Liver (tissue), 8 donors: ENCODE measurements at regions not wholly inside any gene's neighbourhood (a gene's known extent, or its start where the extent isn't known, plus 50 kb on each side); places are given as distances from the start of the nearest gene placed in this dataset.

Experiments used
- DNase-seq: peaks from one replicate; pipeline ENCODE4 v3.0.0-alpha.2; 2017; ENCODE audit warnings: low spot score
- H3K27ac ChIP-seq, 2 donors: one replicate each; pipeline ENCODE4 v1.7.0; 2013; ENCODE audit warnings: inconsistent platforms in 2 of 2, low read length in 2 of 2, control low read depth in 1 of 2, low read depth in 1 of 2, mild to moderate bottlenecking in 1 of 2
- H3K27me3 ChIP-seq, 4 donors: one replicate each; pipeline versions ENCODE4 v1.6.1 to v1.7.0; 2013; ENCODE audit warnings: low read length in 3 of 4, inconsistent platforms in 1 of 4, mild to moderate bottlenecking in 1 of 4, moderate library complexity in 1 of 4; ENCODE audit not compliant: control insufficient read depth in 4 of 4, insufficient read depth in 4 of 4
- H3K36me3 ChIP-seq, 4 donors: one replicate each; pipeline versions ENCODE4 v1.6.1 to v1.7.0; 2013; ENCODE audit warnings: low read length in 3 of 4, mild to moderate bottlenecking in 3 of 4, low read depth in 1 of 4, moderate library complexity in 1 of 4; ENCODE audit not compliant: control insufficient read depth in 4 of 4, insufficient read depth in 3 of 4
- H3K4me1 ChIP-seq, 4 donors: one replicate each; pipeline versions ENCODE4 v1.6.1 to v1.7.0; 2013; ENCODE audit warnings: low read length in 3 of 4, mild to moderate bottlenecking in 3 of 4, moderate library complexity in 1 of 4; ENCODE audit not compliant: control insufficient read depth in 4 of 4, insufficient read depth in 4 of 4
- H3K4me3 ChIP-seq, 3 donors: one replicate each; pipeline versions ENCODE4 v1.6.1 to v1.7.0; 2013; ENCODE audit warnings: low read length in 3 of 3, control low read depth in 1 of 3, low read depth in 1 of 3, mild to moderate bottlenecking in 1 of 3
- H3K9ac ChIP-seq, 2 donors: one replicate each; pipeline ENCODE4 v1.7.0; 2013; ENCODE audit warnings: low read length in 2 of 2, mild to moderate bottlenecking in 2 of 2, moderate library complexity in 2 of 2, control low read depth in 1 of 2, low read depth in 1 of 2
- H3K9me3 ChIP-seq, 4 donors: one replicate each; pipeline versions ENCODE4 v1.6.1 to v1.7.0; 2013; ENCODE audit warnings: low read length in 3 of 4; ENCODE audit not compliant: control insufficient read depth in 4 of 4
- CTCF ChIP-seq: fragments of 150-350 bp; IDR thresholded peaks from 2 replicates; pipeline ENCODE4 v1.5.1; 2017; ENCODE audit warnings: improper control_type of control experiment, low read depth, low read length; ENCODE audit not compliant: missing input control
- EGR1 ChIP-seq, 2 donors: IDR thresholded peaks; 2 replicates each; pipeline ENCODE4 v1.6.1; 2016 to 2018; ENCODE audit warnings: antibody characterized with exemption in 2 of 2, low read depth in 2 of 2
- FOXA1 ChIP-seq: IDR thresholded peaks from 2 replicates; pipeline ENCODE4 v1.6.1; 2016; ENCODE audit warnings: antibody characterized with exemption
- FOXA2 ChIP-seq: IDR thresholded peaks from 2 replicates; pipeline ENCODE4 v1.6.1; 2016; ENCODE audit warnings: antibody characterized with exemption
- GABPA ChIP-seq, 2 donors: IDR thresholded peaks in 1 of 2; conservative IDR thresholded peaks in 1 of 2; 2 replicates each; pipeline ENCODE4 v1.6.1; 2016; ENCODE audit warnings: antibody characterized with exemption in 2 of 2, mild to moderate bottlenecking in 1 of 2, moderate library complexity in 1 of 2
- HNF4A ChIP-seq, 2 donors: conservative IDR thresholded peaks; 2 replicates each; pipeline ENCODE4 v1.6.1; 2016; ENCODE audit warnings: antibody characterized with exemption in 2 of 2, mild to moderate bottlenecking in 2 of 2
- HNF4G ChIP-seq: IDR thresholded peaks from 2 replicates; pipeline ENCODE4 v1.6.1; 2016; ENCODE audit warnings: antibody characterized with exemption
- MAX ChIP-seq: IDR thresholded peaks from 2 replicates; pipeline ENCODE4 v1.6.1; 2016; ENCODE audit warnings: antibody characterized with exemption
- NR2F2 ChIP-seq: IDR thresholded peaks from 2 replicates; pipeline ENCODE4 v1.6.1; 2016; ENCODE audit warnings: antibody characterized with exemption
- RAD21 ChIP-seq, 2 donors: IDR thresholded peaks; 2 replicates each; pipeline ENCODE4 v1.6.1; 2016; ENCODE audit warnings: antibody characterized with exemption in 2 of 2, mild to moderate bottlenecking in 2 of 2
- RXRA ChIP-seq, 2 donors: IDR thresholded peaks; 2 replicates each; pipeline ENCODE4 v1.6.1; 2017 to 2018; ENCODE audit warnings: antibody characterized with exemption in 2 of 2, mild to moderate bottlenecking in 1 of 2
- SP1 ChIP-seq: IDR thresholded peaks from 2 replicates; pipeline ENCODE4 v1.6.1; 2018; ENCODE audit warnings: antibody characterized with exemption, mild to moderate bottlenecking
- TAF1 ChIP-seq: conservative IDR thresholded peaks from 2 replicates; pipeline ENCODE4 v1.6.1; 2016; ENCODE audit warnings: antibody characterized with exemption, mild to moderate bottlenecking
- YY1 ChIP-seq: IDR thresholded peaks from 2 replicates; pipeline ENCODE4 v1.6.1; 2016; ENCODE audit warnings: antibody characterized with exemption, mild to moderate bottlenecking
- ZBTB33 ChIP-seq: IDR thresholded peaks from 2 replicates; pipeline ENCODE4 v1.6.1; 2016; ENCODE audit warnings: antibody characterized with exemption
- WGBS: extraction: QIAGEN DNeasy Blood & Tissue Kit; methylation state at CpG from one replicate; pipeline ENCODE4 v1.1.7; 2013; 5-methylcytosine and 5-hydroxymethylcytosine counted together
- TF ChIP-seq, protein P1 (sequence below): IDR thresholded peaks from 2 replicates; pipeline ENCODE4 v1.6.1; 2016; ENCODE audit warnings: antibody characterized with exemption, mild to moderate bottlenecking
- TF ChIP-seq, protein P2 (sequence below): IDR thresholded peaks from 2 replicates; pipeline ENCODE4 v1.6.1; 2016; ENCODE audit warnings: antibody characterized with exemption
- donor health status: healthy.
- donor health status: healthy.
- donor health status: healthy.
- donor health status: healthy.
- donor health status: healthy.

DNA sequence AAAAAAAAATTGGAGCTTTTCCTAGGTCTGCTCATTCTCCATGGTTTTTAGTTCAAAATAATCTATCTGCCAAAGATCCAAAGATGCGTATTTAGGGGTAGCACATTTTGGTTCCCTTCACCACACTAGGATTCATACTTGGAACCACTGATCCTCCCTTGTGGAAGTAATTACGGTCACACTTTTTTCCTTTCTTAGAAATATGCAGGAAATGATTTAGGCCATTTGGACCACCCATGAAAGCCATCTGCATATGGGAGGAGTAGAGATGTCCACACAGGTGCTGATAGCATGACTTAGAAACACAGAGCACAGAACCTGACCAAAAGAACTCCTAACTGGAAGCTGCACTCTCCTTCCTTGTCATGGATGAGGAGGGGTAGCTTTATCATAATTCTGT is 105.9 kb upstream of the RAI14 start (continued):
- TF ChIP-seq ZBTB33 (no peak), RAD21 (IDR thresholded peaks at IDR 0.05) (no peak), NR2F2 (no peak)

- WGBS: 17% methylated on average over 3 of the region's 3 CpGs
- H3K27me3 ChIP-seq: no peaks in the 10 kb centered on the region
- TF ChIP-seq, protein P1, sequence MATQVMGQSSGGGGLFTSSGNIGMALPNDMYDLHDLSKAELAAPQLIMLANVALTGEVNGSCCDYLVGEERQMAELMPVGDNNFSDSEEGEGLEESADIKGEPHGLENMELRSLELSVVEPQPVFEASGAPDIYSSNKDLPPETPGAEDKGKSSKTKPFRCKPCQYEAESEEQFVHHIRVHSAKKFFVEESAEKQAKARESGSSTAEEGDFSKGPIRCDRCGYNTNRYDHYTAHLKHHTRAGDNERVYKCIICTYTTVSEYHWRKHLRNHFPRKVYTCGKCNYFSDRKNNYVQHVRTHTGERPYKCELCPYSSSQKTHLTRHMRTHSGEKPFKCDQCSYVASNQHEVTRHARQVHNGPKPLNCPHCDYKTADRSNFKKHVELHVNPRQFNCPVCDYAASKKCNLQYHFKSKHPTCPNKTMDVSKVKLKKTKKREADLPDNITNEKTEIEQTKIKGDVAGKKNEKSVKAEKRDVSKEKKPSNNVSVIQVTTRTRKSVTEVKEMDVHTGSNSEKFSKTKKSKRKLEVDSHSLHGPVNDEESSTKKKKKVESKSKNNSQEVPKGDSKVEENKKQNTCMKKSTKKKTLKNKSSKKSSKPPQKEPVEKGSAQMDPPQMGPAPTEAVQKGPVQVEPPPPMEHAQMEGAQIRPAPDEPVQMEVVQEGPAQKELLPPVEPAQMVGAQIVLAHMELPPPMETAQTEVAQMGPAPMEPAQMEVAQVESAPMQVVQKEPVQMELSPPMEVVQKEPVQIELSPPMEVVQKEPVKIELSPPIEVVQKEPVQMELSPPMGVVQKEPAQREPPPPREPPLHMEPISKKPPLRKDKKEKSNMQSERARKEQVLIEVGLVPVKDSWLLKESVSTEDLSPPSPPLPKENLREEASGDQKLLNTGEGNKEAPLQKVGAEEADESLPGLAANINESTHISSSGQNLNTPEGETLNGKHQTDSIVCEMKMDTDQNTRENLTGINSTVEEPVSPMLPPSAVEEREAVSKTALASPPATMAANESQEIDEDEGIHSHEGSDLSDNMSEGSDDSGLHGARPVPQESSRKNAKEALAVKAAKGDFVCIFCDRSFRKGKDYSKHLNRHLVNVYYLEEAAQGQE: no peak
- TF ChIP-seq MAX (no peak), NR2F2 (no peak), RAD21 (IDR thresholded peaks at IDR 0.05) (no peak), HNF4G (no peak), CTCF (no peak), SP1 (no peak), TAF1 (no peak), RXRA (IDR thresholded peaks at IDR 0.05) (no peak), GABPA (IDR thresholded peaks at IDR 0.05 in 1 of 2, conservative IDR thresholded peaks at IDR 0.05 in 1 of 2) (no peak), FOXA1 (no peak), YY1 (no peak), HNF4A (conservative IDR thresholded peaks at IDR 0.05) (no peak), FOXA2 (no peak), EGR1 (IDR thresholded peaks at IDR 0.05; ENCODE audit: low read depth in 2 of 2) (no peak)
- TF ChIP-seq, protein P2, sequence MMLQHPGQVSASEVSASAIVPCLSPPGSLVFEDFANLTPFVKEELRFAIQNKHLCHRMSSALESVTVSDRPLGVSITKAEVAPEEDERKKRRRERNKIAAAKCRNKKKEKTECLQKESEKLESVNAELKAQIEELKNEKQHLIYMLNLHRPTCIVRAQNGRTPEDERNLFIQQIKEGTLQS: no peak
- no peak overlapping the region for H3K9ac ChIP-seq
- H3K9me3 ChIP-seq: peaks cover 3 to 10% (median 4%) of the 10 kb centered on the region in 4 donors
- peaks cover 0 to 15% (median 8%) of the 10 kb centered on the region in 4 donors for H3K4me1 ChIP-seq
- DNase-seq: no peak
- H3K36me3 ChIP-seq: no peaks in the 10 kb centered on the region
- no peak overlapping the region for H3K4me3 ChIP-seq
- H3K27ac ChIP-seq: no peak overlapping the region
Observed at GRCh38 chr5:34550964-34551363, 105.2 kb upstream of the RAI14 start.
